Body of pancreas (tissue), 4 donors: ENCODE measurements at regions not wholly inside any gene's neighbourhood (a gene's known extent, or its start where the extent isn't known, plus 50 kb on each side); places are given as distances from the start of the nearest gene placed in this dataset.
"Not testable (repeated sequence)": the region's sequence is repeated elsewhere in the genome, so short reads cannot be mapped to it uniquely, and the experiment has no call there.

Experiments used
- POLR2A ChIP-seq, 3 donors: fragments of 450-650 bp; IDR thresholded peaks; one replicate each; pipeline ENCODE4 v1.6.1; 2016; ENCODE audit warnings: antibody characterized with exemption in 3 of 3, mild to moderate bottlenecking in 2 of 3
- TF ChIP-seq, protein P1 (sequence below), 7 experiments: fragments of 450-650 bp in 4 of 7; fragments of 200-600 bp in 3 of 7; sonication (generic) in 3 of 7; IDR thresholded peaks; one replicate each; pipeline ENCODE4 v1.5.1; 2016 to 2019; ENCODE audit warnings: antibody characterized with exemption in 7 of 7

DNA sequence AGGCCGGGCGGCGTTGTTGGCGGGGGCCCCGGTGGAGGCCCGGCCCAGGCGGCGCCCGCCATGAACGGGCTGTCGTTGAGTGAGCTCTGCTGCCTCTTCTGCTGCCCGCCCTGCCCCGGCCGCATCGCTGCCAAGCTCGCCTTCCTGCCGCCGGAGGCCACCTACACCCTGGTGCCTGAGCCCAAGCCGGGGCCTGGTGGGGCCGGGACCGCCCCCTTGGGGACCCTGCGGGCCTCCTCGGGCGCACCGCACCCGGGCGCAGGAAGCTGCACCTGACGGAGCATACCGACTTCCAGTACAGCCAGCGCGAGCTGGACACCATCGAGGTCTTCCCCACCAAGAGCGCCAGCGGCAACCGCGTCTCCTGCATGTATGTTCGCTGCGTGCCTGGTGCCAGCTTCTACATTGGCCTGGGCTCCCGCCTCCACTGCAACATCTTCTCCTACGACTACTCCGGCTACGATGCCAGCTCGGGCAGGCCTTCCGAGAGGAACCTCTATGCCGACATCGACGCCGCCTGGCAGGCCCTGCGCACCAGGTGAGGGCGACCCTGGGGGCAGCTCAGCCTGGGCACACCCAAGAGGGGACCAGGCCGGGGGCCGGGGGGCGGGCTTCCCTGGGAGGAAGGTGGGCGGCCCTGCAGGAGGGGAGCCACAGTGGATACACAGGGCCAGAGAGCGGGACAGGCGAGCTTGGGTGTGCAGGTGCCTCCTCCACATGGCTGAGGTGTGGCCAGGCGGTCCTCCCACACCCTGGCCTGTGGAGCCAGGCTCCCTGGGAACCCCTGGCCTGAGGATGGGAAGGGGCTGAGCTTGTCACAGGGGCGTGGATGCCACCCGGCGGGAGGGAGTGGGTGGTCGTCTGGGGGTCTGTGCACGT is 201.6 kb downstream of the USP22 start:
- TF ChIP-seq, protein P1, sequence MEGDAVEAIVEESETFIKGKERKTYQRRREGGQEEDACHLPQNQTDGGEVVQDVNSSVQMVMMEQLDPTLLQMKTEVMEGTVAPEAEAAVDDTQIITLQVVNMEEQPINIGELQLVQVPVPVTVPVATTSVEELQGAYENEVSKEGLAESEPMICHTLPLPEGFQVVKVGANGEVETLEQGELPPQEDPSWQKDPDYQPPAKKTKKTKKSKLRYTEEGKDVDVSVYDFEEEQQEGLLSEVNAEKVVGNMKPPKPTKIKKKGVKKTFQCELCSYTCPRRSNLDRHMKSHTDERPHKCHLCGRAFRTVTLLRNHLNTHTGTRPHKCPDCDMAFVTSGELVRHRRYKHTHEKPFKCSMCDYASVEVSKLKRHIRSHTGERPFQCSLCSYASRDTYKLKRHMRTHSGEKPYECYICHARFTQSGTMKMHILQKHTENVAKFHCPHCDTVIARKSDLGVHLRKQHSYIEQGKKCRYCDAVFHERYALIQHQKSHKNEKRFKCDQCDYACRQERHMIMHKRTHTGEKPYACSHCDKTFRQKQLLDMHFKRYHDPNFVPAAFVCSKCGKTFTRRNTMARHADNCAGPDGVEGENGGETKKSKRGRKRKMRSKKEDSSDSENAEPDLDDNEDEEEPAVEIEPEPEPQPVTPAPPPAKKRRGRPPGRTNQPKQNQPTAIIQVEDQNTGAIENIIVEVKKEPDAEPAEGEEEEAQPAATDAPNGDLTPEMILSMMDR (IDR thresholded peaks at IDR 0.05) = not testable (repeated sequence)
- TF ChIP-seq POLR2A (IDR thresholded peaks at IDR 0.05) = not testable (repeated sequence)
